ENCODE measurements at regions not wholly inside any gene's neighbourhood (a gene's known extent, or its start where the extent isn't known, plus 50 kb on each side); places are given as distances from the start of the nearest gene placed in this dataset.

- TF ChIP-seq POLR2A (IDR thresholded peaks at IDR 0.05; ENCODE audit: control extremely low read depth in 1 of 2, low read depth in 2 of 2, low read length in 2 of 2) (no peak), CTCF (IDR thresholded peaks at IDR 0.05; ENCODE audit: control extremely low read depth in 1 of 3, insufficient read depth in 1 of 3, low read depth in 1 of 3, low read length in 3 of 3) (no peak), POLR2AphosphoS5 (IDR thresholded peaks at IDR 0.05; ENCODE audit: low read depth, low read length) (no peak), SIX5 (IDR thresholded peaks at IDR 0.05; ENCODE audit: low read depth, low read length) (no peak), SP2 (IDR thresholded peaks at IDR 0.05; ENCODE audit: low read length) (no peak), FOSL1 (IDR thresholded peaks at IDR 0.05; ENCODE audit: insufficient read depth, low read depth, low read length) (no peak), RXRA (IDR thresholded peaks at IDR 0.05; ENCODE audit: insufficient read depth, low read depth, low read length) (no peak), HDAC6 (IDR thresholded peaks at IDR 0.05; ENCODE audit: low read depth, low read length) (no peak), KDM1A (IDR thresholded peaks at IDR 0.05; ENCODE audit: borderline replicate concordance, low read length) (no peak), KDM5A (IDR thresholded peaks at IDR 0.05; ENCODE audit: low read length) (no peak), YY1 (IDR thresholded peaks at IDR 0.05; ENCODE audit: low read depth, low read length) (no peak), ATF3 (IDR thresholded peaks at IDR 0.05; ENCODE audit: insufficient read depth, low read depth, low read length) (no peak), TAF7 (optimal IDR thresholded peaks at IDR 0.05; ENCODE audit: borderline replicate concordance, low read depth, low read length) (no peak)
Observed at GRCh38 chr10:75291805-75292204, 56.0 kb upstream of the COMTD1 start (continued).
